Esophagus mucosa (tissue), 1 donor: ENCODE measurements at regions not wholly inside any gene's neighbourhood (a gene's known extent, or its start where the extent isn't known, plus 50 kb on each side); places are given as distances from the start of the nearest gene placed in this dataset.
"Not testable (repeated sequence)": the region's sequence is repeated elsewhere in the genome, so short reads cannot be mapped to it uniquely, and the experiment has no call there.

ENCODE experiments used
- ATAC-seq: fragments of 200-7000 bp; cut with Tn5 transposase; one replicate; pipeline ENCODE4 v1.9.1; 2020
- donor health status: DM: yes; HTN: yes; CAD: no.

- no peak for ATAC-seq
Measured at GRCh38 chr11:122604621-122605020, 50.9 kb upstream of the UBASH3B start.

DNA sequence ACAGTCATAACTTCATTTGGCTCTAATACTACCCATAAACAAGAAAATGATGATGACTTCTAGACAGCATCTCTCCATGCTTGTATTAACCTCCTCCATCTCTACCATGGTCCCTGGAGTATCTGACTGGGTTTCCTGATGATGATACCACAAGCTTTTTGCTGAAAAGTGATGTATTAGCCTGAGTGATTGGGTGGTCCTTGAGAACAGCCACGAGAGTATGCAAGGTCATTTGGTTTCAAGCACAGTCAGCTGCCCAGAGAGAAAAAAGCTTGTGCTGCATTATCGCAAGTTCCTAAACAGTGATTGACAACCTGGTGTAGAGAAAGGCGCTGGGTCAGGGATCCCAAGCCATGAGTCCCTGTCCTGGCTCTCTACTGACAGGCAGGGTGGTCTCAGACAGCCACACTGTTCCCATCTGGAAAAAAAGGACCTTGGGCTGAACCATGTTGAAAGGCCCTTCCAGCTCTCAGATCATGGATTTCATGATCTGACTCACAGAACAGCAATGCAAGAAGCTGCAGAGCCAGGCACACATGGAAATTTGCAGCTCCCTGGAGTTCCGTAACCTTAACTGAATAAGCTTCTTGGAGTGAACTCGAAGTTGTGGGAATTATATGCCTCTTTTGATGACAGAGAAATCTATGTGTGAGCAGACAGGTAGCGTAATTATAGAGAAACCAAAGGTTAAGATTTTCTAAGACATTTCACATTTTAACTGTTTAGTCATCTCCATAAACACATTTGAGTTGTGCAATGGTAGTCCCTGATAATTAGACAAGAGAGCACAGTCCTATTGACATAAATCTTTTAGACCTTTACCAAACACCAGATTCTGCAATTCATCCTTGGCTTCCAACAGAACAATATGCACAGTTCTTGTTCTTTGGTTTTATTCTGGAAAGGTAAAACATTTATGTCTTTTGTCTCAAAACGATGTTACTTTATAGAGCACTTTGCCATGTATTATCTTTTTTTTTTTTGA is 54.1 kb upstream of the UBASH3B start:
- ATAC-seq, result no peak

- ATAC-seq, result no peak
Measured at GRCh38 chr11:122600290-122600689, 55.2 kb upstream of the UBASH3B start.

- no peak for ATAC-seq
Measured at GRCh38 chr11:122599434-122599833, 56.1 kb upstream of the UBASH3B start.

DNA sequence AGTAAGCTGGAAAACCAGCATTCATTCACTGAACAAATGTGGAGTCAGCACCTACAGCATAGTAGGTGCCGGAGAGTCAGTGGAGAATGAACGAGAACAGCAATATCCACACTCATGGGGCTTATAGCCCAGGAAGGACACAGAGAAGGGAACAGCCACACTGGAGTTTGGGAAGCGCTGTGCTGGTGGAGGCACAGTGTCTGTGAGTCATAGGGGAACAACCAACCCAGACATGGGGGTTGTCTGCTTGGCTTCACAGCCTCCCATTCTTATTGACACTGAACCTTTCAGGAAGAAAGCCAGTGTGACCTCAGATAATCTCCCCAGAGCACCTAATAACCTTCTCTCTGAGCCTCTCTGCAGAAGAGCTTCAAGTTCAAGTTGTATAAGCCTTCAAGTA is 56.6 kb upstream of the UBASH3B start:
- peak; percentile 23 for ATAC-seq

GRCh38 chr11:122597511-122597910 is 58.0 kb upstream of the UBASH3B start:
- no peak for ATAC-seq

GRCh38 chr11:122594986-122595645 is 60.4 kb upstream of the UBASH3B start:
- no peak for ATAC-seq

DNA sequence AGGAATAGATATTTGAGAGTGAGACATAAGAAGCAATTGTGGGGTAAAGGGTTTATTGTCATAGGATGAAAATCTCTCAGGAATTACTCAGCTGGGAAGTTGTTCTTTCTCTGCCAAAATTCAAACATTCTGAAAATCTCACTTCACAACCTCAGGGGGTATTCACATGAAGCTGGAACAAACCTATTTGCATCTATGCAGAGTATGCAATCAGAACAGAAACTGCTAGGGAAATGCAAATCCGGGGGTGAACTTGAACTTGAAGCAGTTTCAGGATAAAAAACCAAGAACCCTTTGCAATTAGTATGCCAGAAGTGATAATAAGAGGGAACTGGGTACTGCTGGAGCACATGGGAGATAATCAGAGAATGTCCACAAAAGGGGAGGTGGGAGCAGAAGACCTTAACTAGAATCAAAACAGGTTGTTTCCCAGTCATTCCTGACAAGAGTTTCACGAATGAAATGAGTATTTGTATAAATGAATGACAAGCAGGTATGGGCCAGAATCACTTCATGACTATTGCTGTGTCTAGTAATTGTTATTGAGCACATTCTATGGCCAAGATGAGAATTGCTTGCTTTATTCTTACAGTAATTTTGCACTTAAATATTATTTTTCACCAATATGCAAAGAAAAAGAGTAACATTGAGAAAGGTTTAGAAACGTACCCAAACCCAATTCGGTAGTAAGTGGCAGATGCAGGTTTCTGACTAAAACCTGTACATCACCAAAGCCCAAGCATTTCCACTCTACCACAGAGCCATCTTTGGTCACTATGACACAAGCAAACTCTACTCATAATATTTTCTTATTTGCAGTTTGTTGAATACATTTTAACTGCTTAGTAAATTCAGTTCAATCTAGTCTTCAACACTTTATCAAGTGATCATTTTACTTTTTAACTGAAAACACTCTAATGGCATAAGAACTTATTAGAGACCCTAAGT is 61.8 kb upstream of the UBASH3B start:
- no peak for ATAC-seq

DNA sequence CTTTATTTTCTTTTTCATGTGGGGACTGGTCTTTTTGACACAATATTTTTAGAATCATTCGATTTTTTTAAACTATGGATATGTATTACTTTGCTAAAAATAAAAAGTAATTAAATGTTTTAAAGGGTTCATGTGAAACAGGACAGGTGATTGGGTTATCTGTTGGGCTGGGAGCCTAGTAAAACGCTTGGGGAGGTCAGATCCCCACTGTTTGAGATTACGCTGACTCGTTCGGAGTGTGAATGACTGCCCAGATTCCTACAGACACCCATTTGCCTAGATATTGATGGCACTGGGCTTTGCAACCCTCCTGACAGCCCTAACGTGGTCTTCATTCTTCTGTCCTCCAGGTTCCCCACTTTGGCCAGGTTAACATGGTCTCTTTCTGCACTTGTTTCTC is 62.9 kb upstream of the UBASH3B start:
- ATAC-seq, result no peak

- ATAC-seq, result no peak
Measured at GRCh38 chr11:122584670-122585069, 70.9 kb upstream of the UBASH3B start.

GRCh38 chr11:122580071-122580470 is 75.5 kb upstream of the UBASH3B start:
- ATAC-seq, result peak; percentile 82

DNA sequence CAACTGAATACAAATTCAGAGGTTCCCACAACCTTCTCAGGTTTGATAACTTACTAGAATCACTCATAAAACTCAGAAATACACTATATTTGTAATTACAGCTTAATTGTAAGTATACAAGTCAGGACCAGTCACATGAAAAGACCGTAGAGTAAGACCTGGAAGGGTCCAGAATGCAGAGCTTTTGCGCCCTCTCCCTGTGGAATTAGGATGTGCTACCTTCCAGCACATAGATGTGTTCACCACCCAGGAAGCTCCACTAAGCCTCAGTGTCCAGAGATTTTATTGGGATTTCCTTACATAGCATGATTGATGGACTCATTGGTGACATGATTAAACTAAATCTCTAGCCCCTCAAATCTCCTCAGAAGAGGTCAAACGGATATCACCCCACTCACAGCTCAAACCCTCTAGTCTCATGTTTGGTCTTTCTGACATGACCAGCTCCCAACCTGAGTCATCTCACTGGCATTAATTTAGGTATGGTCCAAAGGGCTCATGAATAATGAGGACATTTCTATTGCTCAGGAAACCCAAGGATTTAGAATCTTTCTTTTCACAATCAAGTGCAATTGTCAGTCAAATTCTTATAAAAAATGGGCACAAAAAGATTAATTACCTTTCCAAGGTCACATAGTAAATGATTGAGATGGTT is 77.2 kb upstream of the UBASH3B start:
- ATAC-seq, result no peak

DNA sequence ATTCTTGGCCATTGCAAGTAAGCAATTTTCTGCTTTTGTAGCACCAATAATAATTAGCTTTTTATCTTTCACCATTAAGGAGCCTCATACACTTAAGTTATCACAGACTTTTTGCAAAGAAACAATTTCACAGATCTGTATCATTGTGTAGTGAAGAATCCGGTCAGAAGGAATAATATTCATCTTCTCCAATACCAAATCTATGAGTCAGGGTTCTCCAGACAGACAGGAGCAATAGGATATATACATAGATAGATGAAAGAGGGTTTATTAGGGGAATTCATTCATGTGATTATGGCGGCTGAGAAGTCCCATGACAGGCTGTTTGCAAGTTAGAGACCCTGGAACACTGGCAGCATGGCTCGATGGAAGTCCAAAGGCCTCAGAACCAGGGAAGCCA is 82.9 kb upstream of the UBASH3B start:
- ATAC-seq, result no peak

DNA sequence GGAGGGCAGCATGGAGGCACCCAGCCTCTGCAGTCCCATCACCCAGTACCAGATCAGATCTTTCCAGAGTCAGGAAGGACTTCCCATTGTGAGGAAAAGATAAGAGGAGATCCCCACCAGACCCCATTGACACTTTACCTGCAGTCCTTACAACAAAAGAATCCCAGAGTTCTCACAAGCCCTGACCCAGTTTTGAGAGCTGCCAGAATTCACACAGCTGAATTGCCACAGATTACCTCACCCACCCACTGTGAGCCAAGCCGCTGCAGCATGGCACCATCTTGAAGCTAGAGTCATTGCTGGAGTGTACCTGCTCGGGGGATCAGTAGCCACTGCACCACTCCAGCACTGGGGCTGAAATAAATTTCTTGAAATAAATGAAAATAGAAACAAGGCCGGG is 91.8 kb upstream of the UBASH3B start:
- no peak for ATAC-seq

DNA sequence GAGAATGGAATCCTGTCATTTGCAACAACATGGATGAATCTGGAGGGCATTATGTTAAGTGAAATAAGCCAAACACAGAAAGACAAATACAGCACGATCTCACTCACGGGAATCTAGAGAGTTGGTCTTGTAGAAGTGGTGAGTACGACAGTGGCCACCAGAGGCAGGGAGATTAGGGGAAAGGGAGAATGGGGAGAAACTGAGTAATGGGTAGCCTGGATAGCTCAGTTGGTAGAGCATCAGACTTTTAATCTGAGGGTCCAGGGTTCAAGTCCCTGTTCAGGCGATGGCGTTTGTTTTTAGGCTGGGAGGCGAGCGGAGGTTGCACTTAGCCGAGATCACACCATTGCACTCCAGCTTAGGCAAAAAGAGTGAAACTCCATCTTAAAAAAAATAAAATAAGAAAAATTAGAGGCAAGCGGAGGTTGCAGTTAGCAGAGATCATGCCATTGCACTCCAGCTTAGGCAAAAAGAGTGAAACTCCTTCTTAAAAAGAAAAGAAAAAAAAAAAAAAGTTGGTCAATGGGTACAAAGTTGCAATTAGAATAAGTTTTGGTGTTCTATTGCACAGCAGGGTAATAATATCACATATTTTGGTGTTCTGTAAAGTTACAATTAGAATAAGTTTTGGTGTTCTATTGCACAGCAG is 95.7 kb upstream of the UBASH3B start:
- no peak for ATAC-seq

GRCh38 chr11:122559218-122559617 is 96.3 kb upstream of the UBASH3B start:
- not testable (repeated sequence) for ATAC-seq

GRCh38 chr11:122557163-122557562 is 98.4 kb upstream of the UBASH3B start:
- ATAC-seq, result not testable (repeated sequence)

GRCh38 chr11:122556605-122557004 is 98.9 kb upstream of the UBASH3B start:
- ATAC-seq, result no peak

- no peak for ATAC-seq
Measured at GRCh38 chr11:122538060-122538459, 117.5 kb upstream of the UBASH3B start.

GRCh38 chr11:122524898-122525297 is 130.6 kb upstream of the UBASH3B start:
- no peak for ATAC-seq
